22Rv1 (cell line): ENCODE measurements at regions not wholly inside any gene's neighbourhood (a gene's known extent, or its start where the extent isn't known, plus 50 kb on each side); places are given as distances from the start of the nearest gene placed in this dataset.

Experiments used
- ZFX ChIP-seq: fragments of 450-650 bp; IDR thresholded peaks from 2 replicates; pipeline ENCODE4 v1.6.1; 2017; ENCODE audit warnings: antibody characterized with exemption, borderline replicate concordance
- TF ChIP-seq, protein P1 (sequence below): fragments of 450-650 bp; IDR thresholded peaks from 2 replicates; pipeline ENCODE4 v1.5.1; 2017; ENCODE audit warnings: mild to moderate bottlenecking

DNA sequence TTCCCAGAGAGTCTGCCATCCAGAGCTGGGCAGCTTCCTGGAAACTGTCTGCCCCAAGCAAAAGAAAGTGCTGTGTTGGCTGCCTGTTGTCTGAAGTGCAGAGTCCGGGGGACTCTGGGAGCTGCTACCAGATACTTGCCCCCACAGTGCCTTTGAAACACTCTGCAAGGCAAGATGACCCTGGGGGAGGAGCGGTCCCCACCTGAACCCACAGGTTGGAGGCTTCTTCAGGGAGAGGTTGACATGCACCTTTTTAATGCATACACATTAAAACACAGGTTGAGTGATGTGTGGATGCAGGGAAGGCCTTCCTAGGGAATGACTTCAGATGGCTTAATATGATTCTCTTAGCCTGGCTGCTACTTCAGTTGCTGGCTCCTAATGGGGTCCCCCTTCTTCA is 479.5 kb downstream of the ZNF536 start:
- TF ChIP-seq, protein P1, sequence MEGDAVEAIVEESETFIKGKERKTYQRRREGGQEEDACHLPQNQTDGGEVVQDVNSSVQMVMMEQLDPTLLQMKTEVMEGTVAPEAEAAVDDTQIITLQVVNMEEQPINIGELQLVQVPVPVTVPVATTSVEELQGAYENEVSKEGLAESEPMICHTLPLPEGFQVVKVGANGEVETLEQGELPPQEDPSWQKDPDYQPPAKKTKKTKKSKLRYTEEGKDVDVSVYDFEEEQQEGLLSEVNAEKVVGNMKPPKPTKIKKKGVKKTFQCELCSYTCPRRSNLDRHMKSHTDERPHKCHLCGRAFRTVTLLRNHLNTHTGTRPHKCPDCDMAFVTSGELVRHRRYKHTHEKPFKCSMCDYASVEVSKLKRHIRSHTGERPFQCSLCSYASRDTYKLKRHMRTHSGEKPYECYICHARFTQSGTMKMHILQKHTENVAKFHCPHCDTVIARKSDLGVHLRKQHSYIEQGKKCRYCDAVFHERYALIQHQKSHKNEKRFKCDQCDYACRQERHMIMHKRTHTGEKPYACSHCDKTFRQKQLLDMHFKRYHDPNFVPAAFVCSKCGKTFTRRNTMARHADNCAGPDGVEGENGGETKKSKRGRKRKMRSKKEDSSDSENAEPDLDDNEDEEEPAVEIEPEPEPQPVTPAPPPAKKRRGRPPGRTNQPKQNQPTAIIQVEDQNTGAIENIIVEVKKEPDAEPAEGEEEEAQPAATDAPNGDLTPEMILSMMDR = no peak
- no peak for TF ChIP-seq ZFX
